RPMI7951 (cell line): ENCODE measurements at regions not wholly inside any gene's neighbourhood (a gene's known extent, or its start where the extent isn't known, plus 50 kb on each side); places are given as distances from the start of the nearest gene placed in this dataset.
"Not testable (repeated sequence)": the region's sequence is repeated elsewhere in the genome, so short reads cannot be mapped to it uniquely, and the experiment has no call there.

ENCODE experiments used
- DNase-seq: peaks from one replicate; pipeline ENCODE4 v3.0.0-alpha.2; 2012; ENCODE audit warnings: low read depth

DNA sequence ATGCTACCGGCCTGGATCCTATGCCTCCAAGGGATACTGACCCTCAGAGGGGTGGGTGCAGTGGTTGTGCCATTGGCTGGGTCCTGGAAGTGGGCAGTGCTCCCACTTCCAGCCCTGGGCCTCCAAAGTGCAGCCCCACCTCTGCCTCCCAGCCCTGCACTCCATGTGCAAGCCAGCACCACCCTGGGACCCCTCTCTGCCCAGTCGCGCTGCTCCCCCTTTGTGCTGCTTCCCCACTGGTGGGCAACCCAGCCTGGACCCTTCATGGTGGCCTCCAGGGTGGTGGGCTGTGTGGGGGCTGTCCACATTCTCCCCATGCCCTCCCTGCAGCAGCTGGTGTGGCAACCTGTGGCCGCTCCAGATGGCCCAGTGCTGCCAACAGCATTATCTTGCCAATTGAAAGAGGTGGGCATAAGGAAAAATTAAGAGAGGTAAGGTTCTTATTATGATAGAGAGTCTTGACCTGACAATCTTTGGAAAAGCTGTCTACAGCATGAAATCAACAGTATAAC, 309.7 kb downstream of the GUCY2F start:
- no peak for DNase-seq

DNA sequence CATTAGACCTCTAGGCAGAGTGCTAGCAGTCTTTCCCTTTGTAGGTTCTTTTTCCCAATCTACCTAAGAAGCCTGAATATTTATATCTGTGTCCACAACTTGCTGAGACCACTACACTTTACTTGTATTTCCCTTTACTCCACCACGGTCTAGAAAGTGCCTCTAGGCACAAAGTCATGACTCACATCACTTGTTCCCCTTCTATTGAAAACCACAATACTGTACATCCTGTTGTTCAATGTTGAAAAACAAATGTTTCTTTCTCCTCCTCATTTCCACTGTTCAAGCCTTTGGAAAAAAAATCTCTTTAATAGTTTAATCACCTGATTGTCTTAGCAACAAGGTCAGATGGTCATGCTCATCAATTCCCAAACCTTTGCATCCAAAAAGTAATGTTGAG, 326.7 kb downstream of the GUCY2F start:
- DNase-seq: peak; percentile 21

DNA sequence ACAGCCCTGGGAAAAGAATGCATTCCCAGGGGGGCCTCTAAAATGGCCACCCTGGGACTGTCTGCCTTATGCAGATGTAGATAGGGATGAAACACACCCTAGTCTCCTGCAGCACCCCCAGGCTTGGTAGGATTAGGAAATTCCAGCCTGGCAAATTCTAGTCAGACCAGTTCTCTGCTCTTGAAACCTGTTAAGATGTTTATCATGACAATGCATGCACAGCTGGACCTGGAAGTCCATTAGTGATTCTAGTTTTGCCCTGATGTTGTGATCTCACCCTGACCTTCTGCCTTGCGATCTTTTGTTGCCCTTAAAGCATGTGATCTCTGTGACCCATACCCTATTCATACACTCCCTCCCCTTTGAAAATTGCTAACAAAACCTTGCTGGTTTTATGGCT, 337.7 kb downstream of the GUCY2F start:
- not testable (repeated sequence) for DNase-seq

DNA sequence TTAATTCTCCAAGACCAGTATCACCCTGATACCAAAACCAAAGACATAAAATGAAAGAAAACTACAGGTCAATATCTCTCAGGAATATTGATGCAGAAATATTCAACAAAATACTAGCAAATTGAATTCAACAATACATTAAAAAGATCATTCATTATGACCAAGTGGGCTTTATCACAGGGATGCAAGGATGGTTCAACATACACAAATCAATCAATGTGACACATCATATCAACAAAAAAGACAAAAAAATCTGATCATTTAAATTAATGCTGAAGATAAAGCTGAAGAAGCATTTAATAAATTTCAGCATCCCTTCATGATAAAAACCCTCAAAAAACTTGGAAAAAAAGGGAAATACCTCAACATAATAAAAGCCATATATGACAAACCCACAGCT, 341.4 kb downstream of the GUCY2F start:
- no peak for DNase-seq

DNA sequence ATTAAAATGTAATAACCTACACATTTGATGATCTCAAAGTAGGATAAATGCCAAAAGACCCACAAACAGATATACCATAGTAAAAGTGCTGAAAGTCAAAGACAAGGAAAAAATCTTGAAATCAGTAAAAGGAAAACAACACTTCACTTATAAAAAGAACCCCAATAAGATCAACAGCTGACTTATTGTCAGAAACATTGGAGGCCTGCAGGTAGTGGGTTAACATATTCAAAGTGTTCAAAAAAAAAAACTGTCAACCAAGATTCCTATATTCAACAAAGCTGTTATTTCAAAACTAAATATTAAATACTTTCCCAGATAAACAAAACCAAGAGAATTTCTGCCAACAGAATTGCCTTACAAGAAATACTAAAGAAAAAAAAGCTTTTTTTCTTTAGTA, 347.1 kb downstream of the GUCY2F start:
- no peak for DNase-seq

DNA sequence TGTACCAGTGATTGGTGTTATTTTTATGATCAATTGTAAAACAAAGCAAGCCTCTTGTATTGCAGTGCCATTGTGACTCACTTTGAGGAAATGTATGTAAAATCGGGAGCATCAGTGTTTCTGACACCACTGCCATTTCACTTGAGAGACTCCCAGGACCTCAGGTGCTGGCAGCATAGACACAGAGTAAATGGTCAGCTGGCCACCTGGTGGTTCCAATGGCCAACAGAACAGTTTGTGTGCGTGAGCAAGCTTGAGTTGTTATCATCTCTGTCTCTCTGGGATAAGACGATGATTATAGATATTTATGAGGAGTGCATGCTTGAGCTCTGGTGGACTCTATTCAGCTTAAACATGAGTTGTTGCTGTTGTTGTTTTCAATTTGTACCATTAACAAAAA, 356.6 kb downstream of the GUCY2F start:
- DNase-seq: no peak

DNA sequence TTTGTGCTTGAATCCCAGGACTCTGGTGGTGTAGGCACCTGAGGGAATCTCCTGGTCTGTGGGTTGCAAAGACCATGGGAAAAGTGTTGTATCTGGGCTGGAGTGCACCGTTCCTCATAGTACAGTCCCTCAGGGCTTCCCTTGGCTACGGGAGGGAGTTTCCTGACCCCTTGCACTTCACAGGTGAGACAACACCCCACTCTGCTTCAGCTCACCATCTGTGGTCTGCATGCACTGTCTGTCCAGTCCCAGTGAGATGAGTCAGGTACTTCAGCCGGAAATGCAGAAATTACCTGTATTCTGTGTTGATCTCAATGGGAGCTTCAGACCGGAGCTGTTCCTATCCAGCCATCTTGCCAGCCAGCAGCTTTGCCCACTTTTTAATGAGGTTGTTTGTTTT, 353.0 kb upstream of the IRS4 start:
- DNase-seq: no peak

DNA sequence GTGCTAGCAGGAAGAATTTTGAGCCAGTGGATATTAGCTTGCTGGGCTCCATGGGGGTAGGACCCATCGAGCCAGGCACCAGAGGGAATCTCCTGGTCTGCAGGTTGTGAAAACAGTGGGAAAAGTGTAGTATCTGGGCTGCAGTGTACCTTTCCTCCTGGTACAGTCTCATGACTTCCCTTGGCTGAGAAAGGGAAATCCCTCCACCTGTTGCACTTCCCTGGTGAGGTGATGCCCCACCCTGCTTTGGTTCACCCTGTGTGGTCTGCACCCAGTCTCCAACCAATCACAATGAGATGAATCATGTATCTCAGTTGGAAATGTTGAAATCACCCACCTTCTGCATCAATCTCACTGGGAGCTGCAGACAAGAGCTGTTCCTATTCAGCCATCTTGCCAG, 341.4 kb upstream of the IRS4 start:
- no peak for DNase-seq

DNA sequence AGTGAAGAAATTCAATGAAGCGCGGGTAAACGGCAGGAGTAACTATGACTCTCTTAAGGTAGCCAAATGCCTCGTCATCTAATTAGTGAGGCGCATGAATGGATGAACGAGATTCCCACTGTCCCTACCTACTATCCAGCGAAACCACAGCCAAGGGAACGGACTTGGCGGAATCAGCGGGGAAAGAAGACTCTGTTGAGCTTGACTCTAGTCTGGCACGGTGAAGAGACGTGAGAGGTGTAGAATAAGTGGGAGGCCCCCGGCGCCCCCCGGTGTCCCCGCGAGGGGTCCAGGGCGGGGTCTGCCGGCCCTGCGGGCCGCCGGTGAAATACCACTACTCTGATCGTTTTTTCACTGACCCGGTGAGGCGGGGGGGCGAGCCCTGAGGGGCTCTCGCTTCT, 317.8 kb upstream of the IRS4 start:
- not testable (repeated sequence) for DNase-seq

DNA sequence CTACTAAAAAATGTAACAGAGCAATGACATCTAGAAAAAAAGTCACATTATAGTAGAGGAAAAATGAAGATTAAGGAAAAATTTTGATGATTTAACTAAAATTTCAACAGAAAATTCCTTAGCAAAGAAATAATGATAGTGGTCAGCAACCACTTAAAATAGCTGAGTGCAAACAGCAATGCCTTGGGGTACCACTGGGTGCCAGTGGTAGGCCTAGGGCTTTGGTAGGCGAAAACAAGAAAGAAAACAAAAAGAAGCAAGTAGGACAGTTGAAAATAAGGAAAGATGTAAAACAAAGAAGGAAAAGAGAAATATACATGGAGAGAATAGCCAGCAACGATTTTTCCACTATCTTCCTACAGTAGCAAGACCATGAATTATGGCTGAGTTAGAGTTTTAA, 313.5 kb upstream of the IRS4 start:
- no peak for DNase-seq

DNA sequence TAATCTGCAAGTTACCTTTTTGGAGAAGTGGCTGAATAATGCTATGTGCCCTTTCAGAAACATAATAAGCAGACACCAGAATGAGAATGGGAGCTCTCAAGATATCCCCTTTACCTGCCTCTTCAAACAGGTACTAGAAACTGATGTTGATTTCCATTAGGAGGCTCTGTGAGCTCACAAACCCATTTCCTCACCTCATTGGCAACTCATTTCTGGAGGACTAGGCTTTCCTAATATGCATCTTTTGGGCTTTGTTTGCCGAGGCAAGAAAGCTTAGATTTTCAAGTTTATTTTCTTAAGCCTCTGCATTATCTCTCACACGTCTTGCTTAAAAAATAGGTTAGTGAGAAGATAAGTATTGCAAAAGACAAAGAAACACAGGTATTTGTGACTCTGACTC, 313.1 kb upstream of the IRS4 start:
- DNase-seq: no peak

DNA sequence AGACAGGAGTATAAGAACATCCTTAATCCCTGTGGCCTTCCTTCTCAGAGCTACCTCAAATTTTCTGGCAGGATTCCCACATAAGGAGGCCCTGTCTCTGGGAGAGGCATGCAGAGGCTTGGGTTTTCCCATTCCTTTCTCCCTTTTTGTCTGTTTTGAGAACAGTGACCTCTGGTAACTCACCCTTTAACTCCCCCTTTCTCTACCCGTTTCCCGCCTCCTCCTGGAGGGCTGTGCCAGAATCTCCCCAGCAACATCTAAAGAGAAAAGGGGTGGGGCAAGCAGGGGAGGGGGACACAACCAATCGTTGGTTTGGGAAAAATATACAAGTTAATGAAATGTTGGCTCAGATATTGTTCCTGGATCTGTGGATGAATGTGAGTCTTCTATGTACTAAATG, 303.7 kb upstream of the IRS4 start:
- DNase-seq: no peak

DNA sequence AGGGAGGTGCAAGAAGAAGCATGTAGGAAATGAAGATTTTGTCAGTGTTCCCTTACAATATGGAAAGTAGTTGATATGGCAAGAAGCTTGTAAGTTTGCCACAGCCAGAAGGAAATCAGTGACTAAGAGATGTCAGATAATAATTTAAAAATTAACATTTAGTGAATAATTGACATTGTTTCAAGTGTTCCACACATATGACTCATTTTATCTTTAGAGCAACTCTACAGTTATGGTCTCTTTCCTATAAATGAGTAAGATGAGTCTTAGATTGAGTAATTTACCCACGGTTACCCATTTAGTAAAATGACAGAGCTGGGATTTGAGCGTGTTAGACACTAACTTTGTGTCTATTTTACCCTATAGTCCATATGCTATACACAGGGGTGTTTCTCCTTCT, 300.3 kb upstream of the IRS4 start:
- no peak for DNase-seq

DNA sequence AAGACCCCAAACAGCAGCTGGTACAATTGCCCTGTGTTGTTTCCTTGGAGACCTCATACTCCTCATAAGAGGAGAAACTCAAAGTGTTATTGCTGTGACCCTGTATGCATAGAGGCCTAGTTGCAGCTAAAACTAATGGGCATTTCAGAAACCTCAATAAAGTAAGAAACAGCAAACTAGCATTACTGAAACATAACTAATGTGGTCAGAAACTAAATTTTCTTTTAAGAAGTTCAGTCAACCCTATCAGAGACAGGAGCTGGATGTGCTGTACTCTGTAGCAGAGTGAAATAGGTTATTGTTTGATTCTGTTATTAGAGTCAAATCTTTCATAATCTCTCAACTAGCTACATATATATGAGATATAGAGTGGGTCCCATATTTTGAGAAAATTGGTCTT, 257.5 kb upstream of the IRS4 start:
- no peak for DNase-seq

DNA sequence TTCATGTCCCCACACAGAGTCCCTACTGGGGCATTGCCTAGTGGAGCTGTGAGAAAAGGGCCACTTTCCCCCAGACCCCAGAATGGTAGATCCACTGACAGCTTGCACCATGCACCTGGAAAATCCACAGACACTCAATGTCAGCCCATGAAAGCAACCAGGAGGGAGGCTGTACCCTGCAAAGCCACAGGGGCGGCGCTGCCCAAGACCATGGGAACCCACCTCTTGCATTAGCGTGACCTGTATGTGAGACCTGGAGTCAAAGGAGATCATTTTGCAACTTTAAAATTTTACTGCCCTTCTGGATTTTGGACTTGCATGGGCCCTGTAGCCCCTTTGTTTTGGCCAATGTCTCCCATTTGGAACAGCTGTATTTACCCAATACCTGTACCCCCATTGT, 236.5 kb upstream of the IRS4 start:
- DNase-seq: not testable (repeated sequence)

DNA sequence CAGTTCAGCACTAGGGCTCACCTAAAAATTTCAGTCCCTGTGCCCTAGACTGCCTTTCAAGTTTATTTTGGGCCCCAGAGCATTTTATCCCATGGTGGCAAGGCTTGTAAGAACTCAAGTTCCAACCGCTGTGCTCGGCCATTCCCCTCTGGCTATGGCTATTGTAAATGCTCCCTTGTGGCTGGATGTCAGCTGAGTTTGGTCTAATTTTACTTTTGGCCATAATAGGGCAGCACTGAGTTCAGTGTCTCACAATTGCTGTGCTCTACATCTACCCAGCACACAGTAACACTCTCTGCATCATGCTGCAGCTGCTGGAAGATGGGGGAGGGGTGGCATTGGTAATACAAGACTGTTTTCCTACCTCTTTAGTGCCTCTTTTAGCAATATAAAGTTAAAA, 210.8 kb upstream of the IRS4 start:
- no peak for DNase-seq

DNA sequence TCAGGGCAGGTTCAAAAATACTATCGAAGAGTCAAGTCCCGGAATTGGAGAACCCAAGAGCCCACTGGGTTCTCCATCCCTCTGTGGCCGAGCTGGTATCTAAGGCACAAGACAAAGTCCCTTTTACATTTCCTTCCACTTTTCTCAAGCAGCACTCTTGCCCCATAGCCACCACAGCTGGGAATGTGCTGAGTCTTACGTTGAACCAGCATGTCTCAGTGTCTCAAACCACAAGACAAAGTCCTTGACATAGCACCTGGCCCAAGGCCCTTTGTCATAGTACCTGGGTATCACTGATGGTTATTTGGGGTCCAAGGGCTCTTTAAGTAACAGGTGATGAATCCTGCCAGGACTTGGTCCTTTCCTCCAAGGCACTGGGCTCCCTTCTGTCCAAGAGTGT, 210.2 kb upstream of the IRS4 start:
- no peak for DNase-seq

DNA sequence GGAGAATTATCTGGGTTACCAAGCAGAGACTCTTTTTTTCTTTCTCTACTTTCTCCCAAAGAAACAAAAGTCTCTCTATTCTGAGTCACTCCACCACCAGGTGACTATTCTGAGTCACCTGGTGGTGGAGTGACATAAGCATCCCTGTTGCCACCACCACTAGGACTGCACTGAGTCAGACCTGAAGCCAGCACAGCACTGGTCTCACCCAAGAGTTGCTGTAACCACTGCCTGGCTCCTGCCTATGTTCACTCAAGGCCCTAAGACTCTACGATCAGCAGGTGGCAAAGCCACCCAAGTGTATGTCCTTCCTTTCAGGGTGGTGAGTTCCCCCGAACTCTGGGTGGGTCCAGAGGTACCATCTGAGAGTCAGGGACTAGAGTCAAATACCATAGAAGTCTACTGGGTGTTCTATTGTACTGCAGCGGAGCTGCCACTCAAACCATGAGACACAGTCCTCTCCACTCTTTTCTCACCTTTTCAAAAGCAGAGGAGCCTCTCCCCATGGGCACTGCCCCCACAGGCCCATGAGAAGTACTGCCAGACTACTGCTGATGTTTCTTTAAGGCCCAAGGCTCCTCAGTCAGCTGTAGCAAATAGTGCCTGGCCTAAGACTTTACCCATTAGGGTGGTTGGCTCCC, 209.6 kb upstream of the IRS4 start:
- no peak for DNase-seq

DNA sequence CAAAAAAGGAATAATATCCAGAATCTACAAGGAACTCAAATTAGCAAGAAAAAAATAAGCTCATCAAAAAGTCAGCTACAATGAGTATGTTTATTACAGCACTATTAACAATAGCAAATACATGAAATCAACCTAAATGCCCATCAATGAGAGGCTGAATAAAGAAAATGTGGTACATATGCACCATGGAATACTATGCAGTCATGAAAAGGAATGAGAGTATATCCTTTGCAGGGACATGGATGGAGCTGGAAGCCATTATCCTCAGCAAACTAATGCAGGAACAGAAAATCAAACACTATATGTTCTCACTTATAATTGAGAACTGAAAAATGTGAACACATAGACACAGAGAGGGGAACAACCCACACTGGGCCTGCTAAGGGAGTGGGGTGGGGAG, 178.4 kb upstream of the IRS4 start:
- no peak for DNase-seq

DNA sequence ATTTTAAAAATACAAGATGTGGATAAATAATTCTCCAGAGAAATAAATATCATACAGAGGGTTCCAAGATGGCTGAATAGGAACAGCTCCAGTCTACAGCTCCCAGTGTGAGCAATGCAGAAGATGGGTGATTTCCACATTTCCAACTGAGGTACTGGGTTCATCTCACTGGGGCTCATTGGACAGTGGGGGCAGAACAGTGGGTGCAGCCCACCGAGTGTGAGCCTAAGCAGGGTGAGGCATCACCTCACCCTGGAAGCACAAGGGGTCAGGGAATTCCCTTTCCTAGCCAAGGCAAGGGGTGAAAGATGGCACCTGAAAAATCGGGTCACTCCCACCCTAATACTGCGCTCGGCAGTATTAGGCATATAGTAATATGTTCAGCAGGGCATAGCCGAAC, 167.5 kb upstream of the IRS4 start:
- DNase-seq: not testable (repeated sequence)

DNA sequence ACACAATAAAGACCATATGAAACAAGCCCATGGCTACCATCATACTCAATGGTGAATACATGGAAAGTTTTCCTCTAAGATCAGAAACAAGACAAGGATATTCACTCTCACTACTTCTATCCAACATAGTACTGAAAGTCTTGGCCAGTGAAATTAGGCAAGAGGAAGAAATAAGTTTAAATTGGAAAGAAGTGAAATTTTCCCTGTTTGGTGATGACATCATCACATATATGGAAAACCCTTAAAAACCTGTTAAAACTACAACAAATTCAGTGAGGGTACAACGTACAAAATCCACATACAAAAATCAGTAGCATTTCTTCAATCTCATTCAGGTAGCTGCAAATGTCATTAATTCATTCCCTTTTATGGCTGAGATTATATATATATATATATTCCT, 164.0 kb upstream of the IRS4 start:
- DNase-seq: no peak

DNA sequence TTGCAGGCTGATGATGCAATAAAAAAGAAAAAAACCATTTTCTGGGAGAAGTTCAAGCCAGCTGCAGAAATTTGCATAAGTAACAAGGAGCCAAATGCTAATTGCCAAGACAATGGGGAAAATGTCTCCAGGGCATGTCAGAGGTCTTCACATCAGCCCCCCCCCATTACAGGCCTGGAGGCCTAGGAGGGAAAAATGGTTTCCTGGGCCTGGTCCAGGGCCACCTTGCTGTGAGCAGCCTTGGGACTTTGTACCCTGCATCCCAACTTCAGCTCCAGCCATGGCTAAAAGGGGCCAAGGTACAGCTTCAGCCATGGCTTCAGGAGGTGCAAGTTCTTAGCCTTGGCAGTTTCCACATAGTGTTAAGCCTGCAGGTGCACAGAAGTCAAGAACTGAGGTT, 160.0 kb upstream of the IRS4 start:
- DNase-seq: not testable (repeated sequence)

DNA sequence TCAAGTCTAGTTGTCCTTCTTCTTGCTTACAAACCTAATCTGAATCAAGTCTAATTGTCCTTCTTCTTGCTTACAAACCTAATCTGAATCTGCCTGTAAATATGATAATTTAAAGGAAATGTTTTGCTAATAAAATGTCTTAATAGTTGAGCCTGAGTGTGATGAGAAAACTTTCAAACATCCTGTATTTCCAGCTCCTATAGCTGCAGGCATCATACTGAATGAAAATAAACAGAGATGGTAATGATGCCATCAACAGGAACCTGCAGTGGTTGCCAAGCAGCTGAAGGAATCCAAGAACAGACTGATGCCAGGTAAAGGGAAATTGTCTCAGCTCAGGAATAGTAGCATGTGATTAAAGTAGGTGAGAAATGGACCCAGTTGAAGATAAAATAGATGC, 156.1 kb upstream of the IRS4 start:
- no peak for DNase-seq

DNA sequence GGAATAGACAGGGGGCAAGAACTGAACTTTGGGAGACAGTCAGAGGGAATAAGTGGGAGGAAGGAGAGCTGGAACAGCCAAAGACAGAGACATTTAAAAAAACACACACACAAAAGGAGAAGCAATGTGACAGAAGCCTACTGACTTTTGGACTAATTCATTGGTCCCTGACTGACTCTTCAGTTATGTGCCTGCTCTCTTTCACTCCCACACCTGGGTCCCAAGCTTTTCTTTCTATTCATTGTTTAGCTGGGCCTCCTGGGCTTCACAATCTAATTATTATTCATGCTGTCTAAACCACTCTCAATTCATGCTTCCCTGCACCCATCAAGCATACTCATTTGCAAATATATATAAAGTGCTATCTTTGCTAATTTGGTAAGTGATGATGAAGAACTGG, 139.2 kb upstream of the IRS4 start:
- no peak for DNase-seq
